ENCODE measurements at regions not wholly inside any gene's neighbourhood (a gene's known extent, or its start where the extent isn't known, plus 50 kb on each side); places are given as distances from the start of the nearest gene placed in this dataset.

DNA sequence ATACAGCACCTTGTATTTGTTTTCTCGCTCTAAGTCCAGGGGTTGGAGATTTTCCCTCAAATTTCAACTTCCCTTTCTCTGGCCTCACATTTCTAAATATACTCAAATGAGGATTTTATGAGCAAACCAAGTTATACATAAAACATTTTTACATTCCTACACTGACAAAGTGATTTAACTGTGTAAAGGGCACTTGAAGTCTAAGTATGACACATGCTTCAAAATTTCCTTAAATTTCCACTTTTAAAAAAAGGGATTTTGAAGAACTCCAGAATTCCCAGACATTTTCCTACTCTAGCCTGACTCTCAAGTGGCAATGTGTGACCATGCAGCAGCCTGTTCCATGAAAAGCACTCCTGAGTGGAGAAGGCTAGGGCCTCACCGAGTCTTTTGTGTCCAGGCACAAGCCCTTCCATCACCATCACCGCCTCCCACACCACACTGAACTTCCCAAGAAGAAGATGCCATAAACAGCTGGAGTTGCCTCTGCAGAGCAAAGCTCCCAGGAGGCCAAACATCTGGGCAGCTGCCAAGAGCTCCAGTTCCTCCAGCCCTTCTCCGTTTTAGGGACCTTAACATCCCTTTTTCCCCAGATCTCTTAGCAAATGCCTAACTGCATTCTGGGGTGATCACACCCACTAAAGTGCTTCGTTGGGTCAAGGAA, 68.9 kb downstream of the NCR2 start:
- no peak for DNase-seq (ENCODE audit: low spot score)

DNA sequence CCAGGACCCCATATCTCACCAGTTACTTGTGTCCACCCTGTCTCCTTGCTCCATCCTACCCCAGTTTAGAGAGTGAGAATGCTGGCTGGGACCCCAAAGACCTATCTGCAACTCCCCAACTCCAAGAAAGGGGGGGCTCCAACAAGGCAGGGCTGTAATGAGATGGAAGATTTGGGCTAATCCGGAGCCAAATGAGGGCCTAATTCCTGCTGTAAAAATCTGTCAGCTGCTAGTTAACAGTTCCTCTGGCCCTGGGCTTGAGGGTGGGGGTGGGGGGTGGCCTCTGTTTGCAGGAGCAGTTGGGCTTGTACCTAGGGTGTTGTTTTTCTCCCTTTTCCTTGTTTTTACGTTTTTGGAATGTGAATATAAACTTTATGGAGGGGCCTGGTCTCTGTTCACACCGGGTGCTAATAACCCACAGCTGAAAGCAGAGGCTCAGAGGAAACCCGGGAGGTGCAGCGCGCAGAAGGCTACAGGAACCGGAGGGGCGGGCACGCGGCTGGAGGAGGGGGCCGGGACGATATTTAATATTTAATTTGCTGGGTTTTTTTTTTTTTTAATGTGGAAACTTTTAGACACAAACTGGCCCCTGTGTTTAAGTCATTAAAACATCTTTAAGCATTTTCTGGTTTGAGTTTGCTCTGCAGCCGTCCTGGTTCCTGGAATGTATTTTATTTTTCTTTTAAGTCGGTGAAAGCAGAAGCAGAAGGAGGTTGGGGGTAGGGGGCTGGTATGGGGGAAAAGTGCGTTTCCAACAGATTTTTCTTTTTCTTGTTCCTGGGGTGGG, 70.7 kb downstream of the NCR2 start:
- no peak for DNase-seq (ENCODE audit: low spot score)

DNA sequence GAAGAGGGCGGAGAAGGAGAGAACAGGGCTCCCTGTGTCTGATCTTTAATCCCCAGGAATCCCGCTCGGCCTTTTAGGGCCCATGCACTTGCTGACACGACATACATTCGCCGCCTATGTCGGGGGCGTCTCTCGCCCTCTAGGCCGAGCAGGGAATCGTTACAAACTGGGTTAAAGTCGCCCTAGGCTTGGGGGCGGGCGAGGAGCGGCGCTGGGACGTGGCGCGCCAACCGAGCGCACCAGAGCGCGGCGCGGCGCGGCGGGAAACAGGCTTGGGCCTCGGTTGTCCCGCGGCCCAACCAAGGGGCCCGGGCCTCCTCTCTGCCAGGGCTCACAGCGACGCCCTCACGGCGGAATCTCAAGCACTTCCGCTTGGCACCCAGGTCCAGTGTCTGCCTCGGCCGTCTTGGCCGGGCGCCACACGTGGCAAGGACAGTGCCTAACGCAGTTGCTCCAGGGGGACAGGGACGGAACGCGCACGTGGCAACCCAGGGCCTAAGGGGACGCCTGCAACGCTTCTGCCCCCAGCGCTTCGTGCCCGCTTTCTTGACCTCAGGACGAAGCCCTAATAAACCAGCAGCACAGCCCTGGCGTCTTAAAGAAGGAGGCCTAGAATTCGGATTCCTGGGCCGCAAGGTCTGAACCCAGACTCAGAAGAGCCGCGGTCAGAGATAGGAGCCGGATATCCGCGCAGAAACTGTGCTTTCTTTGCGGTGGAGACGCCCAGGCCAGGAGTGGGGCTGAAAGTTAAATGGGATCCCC, 71.5 kb downstream of the NCR2 start:
- DNase-seq (ENCODE audit: low spot score), result no peak

DNA sequence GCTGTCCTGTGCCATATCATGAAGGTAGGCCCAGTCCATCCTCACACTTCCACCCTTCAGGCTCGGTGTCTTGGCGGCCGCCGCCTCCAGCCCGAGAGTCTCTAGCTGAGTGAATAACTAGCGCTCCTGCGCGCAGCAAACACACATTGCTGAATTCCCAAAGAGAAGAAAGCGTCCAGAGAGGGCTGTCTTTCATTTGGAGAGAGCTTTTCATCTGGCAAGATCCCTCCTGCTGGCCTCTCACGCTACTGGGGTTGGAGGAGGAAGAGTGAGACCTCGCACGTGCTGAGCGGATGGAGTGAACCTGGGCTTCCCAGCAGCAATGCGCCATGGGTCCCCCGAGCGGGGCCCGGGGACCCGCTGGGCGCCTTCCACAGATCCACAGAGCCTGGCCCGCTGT, 73.2 kb downstream of the NCR2 start:
- no peak for DNase-seq (ENCODE audit: low spot score)

DNA sequence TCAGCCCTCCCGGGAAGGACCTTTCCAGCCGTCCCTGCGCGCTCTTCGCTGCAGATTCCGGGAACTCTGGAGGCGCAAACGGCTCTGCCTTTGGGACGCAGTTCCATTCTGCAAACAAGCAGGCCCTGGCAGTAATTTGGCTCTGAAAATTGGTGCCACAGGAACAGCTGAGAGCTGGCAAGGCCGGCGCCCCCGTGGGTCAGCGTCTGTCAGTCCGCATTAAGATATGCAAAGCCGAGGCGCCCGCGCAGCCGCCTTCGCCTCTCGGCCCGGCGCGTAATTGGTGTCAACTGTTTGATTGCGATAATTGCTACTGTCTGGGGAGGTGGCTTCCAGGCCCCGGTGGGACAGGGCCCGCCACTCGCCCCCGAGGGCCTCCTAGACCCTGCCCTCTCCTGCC, 73.6 kb downstream of the NCR2 start:
- DNase-seq (ENCODE audit: low spot score), result no peak

DNA sequence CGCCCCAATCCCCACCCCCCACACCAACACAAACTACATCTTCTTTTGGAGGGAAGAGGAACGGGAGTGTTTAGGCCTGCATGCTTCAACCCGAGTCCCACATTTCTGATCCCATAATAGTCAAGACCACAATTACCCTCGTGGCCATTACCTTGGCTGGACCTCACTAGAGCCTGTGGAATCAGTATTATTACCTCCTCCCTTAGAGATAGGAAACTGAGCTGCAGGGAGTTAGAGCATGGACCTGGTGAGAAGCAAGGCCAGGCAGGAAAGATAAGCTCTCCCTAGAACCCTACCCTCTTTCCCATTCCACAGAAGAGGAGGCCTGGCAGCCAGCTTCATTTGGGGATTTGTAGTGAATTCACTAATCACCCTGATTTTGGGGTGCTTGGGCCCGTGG, 74.1 kb downstream of the NCR2 start:
- DNase-seq (ENCODE audit: low spot score), result no peak

DNA sequence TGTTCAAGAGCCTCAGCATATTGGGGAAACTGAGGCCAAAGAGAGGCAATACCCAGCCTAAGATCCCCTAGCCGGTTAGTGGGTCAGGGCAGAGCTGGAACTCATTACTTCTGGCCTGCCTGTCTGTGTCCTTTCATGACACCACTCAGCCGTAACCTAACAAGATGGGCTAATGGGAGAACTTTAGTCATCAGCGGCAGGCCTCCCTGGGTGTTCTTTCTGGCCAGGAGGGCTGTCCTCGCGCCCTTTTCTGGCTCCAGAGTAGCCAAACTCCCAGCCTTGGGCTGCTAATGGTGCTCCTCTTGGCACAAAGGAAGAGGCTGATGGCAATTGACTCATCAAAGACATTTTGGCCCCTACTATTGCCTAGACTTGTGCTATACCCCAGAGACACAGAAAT, 76.6 kb downstream of the NCR2 start:
- DNase-seq (ENCODE audit: low spot score), result peak; percentile 42

DNA sequence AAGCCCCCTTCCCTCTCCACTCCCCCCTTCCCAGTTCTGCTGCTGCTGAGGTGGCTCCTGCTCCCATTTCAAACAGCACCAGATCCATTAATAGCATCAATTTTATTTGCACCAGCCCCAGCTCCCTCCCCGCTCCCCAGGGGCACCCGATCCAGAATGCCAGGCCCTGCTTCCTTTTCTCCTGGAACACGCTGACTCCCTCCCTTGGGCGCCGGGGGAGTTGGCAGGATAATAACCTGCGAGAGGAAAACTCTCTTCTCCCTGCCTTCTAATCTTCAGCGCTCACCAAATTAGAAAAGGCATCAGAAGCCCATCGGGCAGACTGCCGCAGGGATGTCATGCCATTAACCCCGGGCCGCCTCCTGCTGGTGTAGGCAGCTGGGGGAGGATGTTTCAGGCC, 77.8 kb downstream of the NCR2 start:
- no peak for DNase-seq (ENCODE audit: low spot score)

DNA sequence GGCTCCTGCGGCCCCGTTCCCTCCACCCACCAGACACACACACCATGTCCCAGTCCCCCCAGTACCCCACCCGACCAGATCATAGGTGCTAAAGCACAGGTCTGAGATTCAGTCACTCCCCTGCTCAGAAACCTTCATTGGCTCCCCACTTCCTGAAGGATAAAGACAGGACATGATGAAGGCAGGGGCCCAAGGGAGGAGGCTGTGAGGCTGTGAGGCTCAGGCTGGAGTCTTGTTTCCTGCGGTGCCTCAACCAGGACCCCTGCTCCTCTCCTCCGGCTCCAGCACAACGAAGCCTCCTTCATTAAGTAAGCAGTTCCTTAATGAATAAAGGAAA, 81.1 kb downstream of the NCR2 start:
- DNase-seq (ENCODE audit: low spot score), result no peak

DNA sequence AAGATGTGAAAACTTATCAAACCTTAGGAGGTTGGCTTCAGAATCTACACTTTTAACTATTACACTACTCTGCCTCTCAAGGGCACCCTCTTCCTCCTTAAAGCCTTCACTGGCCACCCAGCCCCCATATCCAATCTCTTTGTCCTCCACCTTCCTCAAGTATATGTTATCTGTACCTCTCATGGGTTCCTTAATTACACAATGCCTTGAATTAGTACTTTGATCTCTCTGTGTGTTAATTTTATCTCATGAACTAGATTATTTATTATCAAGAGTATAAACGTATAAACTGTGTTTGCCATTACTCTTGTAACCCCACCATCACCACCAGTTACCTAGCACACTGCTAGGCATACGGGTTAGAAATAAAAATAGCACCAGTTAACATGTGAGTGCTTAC, 83.3 kb downstream of the NCR2 start:
- no peak for DNase-seq (ENCODE audit: low spot score)

DNA sequence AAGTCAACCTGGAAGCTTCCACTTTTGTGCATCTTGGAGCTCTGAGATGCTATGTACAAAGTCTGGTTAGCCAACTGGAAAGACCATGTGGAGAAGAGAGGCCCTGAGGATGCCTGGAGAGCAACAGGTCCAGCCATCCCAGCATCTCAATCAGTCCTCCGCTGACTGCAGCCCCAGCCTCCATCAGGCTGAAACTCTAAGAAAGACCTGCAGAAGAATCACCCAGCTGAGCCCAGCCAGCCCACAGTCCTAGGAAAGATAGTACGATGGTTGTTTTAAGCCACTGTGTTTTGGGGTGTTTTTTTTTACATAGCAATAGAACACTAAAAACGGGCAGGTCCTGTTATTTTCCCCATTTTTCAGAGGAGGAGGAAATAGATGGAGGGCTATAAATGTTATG, 84.0 kb downstream of the NCR2 start:
- no peak for DNase-seq (ENCODE audit: low spot score)

DNA sequence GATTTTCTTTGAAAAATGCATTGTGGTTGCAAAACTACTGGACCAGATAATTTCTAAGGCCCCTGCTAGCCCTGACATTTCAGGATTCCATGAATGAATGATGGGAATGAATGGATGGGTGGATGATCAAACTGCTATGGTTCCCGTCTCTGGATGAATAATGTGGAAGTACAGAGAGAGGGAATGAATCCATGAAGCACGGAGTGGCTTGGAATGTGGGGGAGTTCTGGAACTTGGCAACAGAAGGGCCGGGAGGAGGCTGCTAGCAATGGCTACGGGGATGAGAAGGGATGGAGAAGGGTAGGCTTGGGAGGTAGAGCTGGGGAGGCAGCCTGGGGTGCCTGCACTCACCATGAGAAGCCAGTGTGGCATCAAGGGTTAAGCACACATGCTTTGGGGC, 84.8 kb downstream of the NCR2 start:
- DNase-seq (ENCODE audit: low spot score), result no peak

DNA sequence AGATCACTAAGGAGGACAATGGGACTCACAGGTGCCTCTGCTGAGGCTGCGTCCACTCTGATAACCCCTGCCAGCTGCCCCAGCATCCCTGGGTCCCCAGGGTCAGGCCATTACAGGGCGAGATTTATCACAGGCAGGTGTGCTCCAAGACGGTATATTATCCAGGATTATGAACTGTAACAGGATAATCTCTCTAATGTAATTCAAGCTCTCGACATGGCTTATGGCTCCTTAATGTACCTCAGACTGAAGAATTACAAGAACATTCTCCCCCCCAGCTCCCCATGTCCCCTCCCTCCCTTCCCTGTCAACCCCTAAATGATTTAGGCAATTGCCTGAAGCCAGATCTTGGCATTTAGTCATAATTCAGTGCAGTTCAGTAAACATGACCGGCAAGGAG, 86.8 kb downstream of the NCR2 start:
- DNase-seq (ENCODE audit: low spot score), result no peak

DNA sequence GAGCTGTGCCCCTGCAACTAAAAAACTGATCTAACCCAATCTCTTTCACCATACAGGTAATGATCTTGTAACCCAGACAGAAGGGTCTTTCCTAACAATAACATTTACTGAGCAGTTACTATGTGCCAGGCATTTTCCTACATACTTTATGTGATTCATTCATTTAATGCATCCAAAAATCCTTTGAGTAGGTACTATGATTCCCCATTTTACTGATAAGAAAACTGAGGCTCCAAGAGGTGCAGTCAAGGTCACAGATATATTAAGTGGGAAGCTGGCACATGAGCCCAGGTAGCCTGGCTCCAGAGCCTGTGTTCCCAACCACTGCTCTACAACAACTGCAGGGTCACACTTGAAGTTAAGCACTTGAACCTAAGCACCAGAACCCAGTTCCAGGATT, 87.6 kb downstream of the NCR2 start:
- DNase-seq (ENCODE audit: low spot score), result no peak

DNA sequence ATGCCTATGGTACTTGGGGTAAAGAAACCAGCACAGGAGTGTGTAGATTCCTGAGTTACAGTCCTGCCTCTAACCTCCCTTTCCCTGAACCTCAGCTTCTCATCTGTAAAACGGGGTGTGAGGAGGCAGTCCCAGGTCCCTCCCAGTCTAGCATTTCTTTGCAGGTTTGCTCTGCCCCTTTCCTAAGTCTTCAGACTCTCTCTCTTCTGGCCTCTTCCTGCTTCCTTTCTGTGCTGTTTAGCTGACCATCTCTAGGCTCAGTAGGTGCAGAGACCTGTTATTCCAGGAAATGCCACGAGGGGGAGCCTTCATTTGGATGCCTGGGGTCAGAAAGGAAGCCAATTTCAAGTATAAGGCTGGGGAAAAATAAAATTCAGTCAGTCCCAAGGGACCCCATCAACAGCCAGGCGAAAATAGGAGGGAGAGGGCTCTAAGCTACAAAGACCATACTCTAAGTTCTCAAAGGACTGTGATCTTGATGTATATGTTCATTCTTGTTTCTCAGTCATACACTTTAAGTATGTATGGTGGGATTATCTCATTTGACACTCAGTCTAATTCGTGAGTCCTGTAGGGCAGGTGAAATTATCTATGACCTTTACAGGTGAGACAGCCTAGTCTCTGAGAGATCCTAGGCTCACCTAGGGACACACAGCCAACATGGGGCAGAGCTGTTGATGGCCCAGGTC, 89.1 kb downstream of the NCR2 start:
- DNase-seq (ENCODE audit: low spot score), result peak; percentile 89

DNA sequence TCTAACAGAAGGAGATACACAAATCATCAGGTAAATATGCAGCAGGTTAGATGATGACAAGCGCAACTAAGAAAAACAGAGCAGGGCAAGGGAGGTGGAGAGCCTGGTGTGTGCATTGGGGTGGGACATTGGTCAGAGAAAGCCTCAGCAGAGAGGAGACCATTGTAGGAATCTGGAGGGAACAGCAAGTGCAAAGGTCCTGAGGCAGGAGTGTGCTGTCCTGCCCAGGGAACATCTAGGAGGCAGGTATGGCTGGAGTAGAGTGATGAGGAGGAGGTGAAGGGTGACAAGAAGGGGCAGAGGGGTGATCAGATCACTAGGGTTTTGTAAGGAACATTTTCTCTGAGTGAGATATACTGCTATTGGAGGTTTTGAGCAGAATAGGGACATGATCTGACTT, 90.1 kb downstream of the NCR2 start:
- DNase-seq (ENCODE audit: low spot score), result no peak

DNA sequence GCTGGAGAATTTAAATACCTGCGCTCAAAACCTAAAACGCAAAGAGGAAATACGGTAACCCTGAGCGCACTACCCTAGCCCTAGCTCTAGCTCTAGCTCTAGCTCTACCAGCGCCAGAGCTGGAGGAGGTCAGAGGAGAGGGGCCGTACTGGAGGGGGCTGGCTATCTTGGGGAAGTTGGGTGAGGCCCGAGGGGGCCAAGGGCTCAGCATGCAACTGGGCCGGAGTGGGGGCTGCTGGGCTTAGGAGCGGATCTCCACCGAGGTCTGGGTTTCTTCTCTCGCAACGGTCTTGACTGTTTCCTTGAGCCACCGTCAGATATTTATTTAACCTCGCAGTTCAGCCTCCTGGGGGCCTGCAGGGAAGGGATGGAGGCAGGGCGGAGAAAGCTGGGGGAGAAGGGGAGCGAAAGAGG, 91.0 kb downstream of the NCR2 start:
- no peak for DNase-seq (ENCODE audit: low spot score)

DNA sequence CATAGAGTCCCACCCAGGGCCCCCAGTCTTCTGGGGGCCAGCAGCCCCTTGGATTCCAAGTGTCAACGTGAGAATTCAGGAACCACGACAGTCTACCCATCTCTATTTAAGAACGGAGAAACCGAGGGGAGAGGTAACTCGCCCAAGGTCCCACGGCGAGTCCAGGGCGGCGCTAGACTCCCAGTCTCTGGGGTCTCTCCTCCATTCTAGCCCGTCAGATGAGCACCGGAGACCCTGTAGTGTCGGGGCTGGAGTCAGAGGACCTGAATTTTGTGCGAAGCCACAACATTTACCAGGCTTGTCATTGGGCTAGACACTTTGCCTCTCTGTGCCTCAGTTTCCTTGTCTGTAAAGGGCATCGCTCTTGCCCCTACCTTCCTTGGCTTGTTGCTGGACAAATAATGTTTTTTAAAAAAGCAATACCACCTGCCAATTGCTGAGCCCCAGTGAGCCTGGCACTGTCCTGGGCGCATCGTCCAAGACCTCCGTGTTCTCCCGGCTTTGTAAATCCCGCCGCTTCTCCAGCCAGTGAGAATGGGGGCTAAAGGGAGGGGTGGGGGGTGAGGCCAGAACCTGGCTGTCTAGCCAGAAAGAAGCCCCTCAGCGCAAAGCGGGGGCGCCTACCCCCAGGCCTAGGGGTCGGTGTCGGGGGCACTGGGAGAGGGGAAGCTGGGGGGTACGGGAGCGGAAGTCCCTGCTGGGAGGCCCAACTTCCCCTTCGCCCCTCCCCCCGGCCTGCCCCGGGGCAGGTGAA, 91.7 kb downstream of the NCR2 start:
- DNase-seq (ENCODE audit: low spot score), result no peak

DNA sequence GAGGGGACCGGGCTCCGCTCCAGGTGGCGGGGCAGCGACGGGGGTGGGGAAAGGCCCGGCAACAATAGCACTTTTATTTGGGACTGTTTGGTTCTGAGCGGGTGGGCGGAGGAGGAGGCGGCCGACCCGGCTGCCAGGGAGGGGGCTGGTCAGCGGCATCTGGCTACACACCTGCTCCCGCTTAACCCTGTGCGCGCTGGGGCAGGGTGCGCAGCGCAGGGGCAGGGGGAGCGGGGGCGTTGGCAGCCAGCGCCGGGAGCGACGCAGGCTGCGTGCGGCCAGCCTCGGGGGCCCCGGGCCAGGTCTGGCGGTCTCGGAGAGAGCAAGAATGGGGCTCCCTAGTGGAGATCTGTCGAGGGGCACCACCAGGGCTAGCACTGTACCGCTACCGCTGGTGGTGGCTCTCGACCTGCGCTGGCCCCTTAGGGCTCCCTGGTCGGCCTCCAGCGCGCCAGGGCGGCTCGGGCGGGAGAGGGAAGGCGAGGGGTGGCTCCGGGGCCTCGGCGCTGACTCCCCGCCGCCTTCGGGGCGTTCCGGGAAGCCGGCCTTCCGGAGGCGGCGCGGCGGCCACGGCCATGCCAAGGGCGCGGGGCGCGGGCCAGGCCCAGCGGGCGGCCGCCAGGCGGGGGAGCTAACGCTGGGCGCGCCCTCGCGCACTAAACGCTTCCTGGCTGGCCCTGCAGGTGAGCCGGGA, 92.4 kb downstream of the NCR2 start:
- DNase-seq (ENCODE audit: low spot score), result no peak

DNA sequence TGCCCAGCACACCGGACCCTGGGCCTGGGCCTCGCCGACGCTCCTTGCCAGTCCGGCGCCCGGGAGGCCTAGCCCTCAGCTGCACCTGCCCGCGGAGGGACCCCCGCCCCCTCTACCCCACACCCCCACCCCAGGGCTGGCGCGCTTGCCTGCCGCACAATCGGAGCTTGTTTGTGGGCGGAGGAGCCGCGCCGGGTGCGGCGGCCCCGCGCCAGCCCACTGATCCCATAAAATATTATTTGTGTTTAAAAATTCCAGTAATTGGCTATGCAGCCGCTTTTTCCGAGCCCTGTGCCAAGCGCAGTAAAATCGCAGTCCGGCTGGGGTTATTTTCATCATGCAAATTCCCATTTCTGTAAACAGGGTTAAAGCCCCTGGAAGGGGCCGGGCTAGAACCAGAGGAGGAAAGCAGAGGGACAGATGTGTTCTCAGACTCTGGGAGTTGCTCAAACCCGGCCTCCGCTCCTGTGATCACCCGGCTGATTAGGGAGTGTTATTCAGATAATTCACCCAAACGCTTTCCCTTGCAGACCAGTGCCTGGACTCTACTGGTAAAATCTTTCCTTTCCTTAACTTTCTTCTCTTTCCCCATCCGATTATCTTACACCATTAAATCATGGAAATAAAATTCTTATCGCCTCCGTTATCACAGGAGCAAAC, 93.1 kb downstream of the NCR2 start:
- no peak for DNase-seq (ENCODE audit: low spot score)

DNA sequence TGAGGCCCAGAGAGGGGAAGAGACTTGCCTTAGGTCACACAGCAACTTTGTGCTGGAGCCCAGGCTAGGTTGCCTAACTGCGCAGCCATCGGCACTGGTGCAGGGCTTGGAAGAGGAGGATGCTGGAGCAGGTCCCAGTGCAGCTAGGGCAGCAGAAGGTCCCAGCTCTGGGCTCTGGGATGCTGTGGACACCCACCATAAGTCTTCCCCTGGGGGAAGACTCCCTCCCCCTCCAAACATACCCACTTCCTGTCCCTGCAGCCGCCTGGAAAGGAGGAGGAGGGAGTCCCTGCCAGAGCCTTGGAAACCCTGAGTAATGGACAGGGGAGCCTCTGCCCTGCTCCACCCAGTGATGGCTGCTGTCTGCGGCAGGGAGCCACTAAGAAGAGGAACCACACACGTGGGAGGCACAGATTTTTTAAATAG, 93.6 kb downstream of the NCR2 start:
- peak; percentile 78 for DNase-seq (ENCODE audit: low spot score)

Data from AG08395 (cell line).